ENCODE measurements at regions not wholly inside any gene's neighbourhood (a gene's known extent, or its start where the extent isn't known, plus 50 kb on each side); places are given as distances from the start of the nearest gene placed in this dataset.
"Not testable (repeated sequence)": the region's sequence is repeated elsewhere in the genome, so short reads cannot be mapped to it uniquely, and the experiment has no call there.

DNA sequence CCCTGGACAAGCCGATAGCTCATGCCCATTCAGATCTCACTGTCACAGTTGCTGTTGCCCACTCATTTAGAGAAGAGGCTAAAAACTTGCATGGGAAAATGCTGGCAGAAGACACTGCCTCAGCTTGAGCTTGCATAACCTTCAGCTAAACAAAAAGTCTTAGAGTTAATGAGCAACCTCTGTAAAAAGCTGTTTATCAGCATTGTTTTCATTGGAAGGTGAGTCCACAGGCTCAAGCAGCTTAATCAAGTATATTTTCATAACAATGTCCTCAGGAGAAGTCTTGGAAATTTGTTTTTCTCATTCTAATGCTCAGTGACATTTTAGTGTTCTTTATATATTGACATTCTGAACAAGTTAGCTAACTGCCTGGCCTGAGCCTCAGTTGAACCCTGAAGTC is 872.9 kb downstream of the TMTC2 start:
- DNase-seq (ENCODE audit: low spot score), result no peak

DNA sequence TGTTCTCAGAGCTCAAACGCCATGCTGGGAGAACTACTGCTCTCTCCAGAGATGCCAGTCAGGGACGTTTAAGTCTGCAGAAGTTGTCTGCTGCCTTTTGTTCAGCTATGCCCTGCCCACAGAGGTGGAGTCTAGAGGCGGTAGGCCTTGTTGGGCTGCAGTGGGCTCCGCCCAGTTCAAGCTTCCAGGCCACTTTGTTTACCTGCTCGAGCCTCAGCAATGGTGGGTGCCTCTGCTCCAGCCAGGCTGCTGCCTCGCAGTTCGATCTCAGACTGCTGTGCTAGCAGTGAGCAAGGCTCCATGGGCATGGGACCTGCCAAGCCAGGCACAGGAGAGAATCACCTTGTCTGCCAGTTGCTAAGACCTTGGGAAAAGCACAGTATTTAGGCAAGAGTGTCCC is 869.3 kb downstream of the TMTC2 start:
- not testable (repeated sequence) for DNase-seq (ENCODE audit: low spot score)

DNA sequence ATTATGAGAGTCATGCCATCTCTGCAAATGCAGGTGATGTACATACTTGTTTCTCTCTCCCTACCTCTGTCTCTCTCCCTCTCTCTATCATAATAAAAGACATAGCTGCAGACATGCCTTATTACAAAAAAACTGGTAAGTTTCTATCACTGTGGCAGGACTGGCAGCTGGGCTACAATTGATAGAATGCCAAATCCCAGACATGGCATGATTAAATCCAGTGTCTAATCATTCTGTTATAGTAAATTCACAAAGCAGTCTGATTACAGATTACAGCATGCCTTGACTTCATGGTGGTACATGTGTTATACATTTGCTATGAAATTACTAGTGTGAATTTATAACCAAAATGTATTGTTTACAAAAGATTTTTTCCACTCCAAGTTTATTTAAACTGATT is 854.7 kb downstream of the TMTC2 start:
- no peak for DNase-seq (ENCODE audit: low spot score)

DNA sequence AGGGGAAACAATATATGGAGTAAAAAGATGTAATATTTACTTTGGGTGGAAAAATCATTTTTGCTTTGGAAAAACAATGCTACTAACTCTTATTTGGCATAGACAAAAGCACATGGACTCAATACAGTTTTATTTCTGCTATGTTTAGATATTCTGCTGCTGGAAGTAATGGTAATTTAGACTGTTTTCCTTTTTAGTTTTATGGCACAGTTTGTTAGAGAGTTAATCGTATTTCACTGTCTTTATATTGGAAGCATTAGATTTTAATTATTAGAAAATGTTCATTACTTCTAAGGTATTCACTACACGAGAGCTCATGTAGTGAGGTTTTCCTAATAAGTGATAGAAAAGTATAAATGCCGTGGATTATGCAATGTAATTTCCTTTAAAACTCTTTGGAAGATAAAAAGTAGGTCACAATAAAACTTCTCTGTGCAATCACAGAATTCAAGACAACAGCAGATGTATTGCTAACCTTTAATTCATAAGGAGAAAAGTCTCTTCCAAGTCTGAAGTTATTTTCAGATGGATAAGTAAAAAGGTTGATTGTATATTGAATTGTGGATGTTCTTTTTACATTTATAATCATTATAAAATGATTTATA is 851.8 kb downstream of the TMTC2 start:
- no peak for DNase-seq (ENCODE audit: low spot score)

DNA sequence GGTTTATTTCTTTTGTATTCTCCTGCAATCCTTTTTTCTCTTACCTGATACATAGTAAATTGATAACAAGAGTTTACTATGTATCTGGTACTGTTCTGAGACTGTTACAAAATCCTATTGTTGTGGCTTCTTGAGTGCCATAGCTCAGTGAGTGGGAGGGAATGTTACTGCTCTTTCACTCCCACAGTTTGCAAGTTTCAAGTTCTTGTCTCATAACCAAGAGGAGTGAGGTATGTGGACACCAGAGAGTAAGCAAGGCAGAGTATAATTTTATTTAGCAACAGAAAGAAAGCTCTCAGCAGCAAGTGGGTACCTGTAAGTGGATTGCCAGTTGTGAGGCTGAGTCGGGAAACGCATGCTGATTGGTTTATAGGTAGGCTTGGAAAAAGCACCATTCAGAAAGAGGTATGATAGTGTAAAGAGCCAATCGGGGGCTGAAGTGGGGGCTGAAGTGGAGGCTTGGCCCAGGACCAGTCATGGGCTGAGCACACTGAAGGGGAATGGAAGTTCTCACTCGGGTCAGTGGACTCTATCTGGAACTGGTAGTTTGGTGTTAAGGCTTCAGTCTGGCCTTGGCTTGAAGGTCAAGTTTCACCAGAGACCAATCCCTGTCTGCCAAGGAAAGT is 850.8 kb downstream of the TMTC2 start:
- DNase-seq (ENCODE audit: low spot score), result no peak

DNA sequence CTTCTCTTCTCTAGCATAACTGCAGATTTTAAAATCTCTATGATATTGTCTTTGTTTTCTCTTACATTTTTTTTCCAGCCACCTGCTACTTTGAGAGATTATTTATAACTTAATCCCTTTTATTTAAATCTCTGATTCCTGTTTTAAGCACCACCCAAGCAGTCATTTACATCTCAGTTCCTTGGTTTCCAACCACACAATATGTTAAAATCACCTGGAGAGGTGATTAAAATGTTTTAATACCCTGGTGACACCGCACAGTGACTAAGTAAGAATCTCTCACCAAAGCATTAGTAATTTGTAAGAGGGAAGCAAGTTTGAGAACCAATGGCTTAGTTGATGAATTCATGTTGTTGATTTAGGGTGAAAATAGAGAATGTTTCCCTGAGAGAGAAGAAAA is 849.8 kb downstream of the TMTC2 start:
- DNase-seq (ENCODE audit: low spot score), result no peak

DNA sequence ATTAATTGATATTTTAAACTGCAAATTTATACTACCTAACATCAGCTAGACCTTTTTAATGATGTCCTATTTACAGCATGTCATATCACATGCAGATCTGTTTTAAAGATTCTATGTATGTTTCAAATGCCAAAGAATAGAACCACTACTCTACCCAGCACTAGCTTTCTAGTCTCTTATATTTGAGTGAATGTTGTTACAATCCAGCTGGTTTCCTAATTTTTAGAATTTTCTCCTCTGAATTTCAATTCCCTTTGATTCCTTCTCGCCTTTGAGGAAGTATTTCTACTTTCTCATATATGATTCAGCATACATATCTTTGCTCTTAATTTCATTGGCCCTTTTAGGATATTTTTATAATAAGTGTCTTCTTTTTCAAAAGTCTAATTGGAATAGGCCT is 841.9 kb downstream of the TMTC2 start:
- DNase-seq (ENCODE audit: low spot score), result no peak

DNA sequence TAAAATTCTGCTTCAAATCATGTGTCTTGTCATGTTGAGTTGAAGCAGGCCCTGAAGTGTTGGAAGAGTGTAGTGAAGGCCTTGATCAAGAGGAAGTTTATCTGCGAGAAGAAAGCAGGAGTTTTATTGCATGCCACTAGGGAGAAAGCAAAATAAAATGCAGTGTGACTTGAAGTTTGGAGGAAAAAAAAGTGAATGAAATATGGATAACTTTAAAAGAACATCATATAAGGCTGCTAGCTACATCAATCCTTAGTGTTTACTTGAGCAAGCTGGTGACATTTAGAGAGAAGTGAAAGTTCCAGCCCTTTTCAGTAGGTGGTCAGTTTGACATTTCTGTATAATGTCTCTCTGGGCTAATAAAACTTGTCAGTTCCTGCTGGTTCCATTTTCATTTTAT is 841.1 kb downstream of the TMTC2 start:
- DNase-seq (ENCODE audit: low spot score), result no peak

DNA sequence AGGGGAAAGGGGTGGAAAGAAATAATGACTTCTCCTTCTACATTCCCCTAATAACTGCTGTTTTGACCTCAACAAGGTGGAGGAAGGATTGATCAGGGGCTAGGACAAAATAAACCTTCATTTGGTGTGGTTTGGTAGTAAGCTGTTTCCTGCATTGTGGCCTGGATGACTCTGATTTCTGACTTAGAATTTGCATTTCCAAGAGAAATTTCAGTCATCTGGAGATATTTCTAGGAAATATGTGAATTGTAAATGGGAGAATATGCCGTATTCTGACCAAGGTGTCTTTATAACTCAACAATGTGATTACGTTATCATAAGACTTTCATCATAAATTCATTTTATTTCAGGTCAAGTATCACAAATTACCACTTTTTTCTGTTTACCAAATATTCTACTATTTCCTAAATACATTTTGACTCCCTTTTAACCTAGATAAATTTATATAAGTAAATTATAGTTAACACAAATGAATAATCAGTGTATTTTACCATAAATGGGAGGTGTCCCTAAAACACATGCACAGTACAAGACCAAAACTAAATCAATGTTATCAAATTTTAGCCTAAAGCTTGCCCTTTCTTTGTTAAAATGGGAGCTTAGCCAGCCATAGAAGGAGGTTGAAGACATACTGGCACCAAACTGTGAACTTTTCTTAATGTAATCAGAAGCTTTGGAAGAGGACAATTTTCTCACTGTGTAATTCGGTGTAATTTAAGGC is 828.8 kb downstream of the TMTC2 start:
- no peak for DNase-seq (ENCODE audit: low spot score)

DNA sequence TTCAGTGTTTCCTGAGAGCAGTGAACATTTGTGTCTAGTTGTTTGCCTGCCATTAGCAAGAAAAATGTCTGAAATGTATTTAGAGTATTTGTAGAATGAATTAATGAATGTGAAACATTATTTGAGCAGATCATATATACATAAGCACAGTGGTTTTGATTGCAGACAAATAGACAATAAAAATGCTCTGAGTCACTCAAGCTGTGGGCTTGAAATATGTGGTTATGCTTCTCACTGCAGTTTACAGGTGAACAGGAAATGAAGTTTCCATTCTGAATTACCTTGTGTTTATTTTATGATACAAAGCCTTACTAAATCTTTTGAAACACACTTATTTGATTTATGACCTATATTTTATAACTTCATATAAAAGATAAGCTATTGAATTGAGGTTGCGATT is 827.7 kb downstream of the TMTC2 start:
- DNase-seq (ENCODE audit: low spot score), result no peak

DNA sequence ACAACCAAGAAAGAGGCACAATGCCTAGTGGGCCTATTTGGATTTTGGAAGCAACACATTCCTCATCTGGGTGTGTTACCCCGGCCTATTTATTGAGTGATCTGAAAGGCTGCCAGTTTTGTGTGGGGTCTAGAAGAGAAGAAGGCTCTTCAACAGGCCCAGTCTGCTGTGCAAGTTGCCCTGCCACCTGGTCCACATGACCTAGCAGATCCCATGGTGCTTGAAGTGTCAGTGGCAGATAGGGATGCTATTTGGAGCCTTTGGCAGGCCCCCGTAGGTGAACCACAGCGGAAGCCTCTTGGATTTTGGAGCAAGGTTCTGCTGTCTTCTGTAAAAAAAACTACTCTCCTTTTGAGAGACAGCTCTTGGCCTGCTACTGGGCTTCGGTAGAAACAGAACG is 820.1 kb downstream of the TMTC2 start:
- no peak for DNase-seq (ENCODE audit: low spot score)

DNA sequence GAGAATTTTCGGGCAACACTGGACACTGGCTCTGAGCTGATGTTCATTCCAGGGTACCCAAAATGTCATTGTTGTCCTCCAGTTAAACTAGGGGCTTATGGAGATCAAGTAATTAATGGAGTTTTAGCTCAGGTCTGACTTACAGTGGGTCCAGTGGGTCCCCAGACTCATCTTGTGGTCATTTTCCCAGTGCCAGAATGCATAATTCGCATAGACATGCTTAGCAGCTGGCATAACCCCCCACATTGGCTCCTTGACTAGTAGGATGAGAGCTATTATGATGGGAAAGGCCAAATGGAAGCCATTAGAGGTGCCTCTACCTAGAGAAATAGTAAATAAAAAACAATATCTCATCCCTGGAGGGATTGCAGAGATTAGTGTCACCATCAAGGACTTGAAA is 818.9 kb downstream of the TMTC2 start:
- DNase-seq (ENCODE audit: low spot score), result no peak

DNA sequence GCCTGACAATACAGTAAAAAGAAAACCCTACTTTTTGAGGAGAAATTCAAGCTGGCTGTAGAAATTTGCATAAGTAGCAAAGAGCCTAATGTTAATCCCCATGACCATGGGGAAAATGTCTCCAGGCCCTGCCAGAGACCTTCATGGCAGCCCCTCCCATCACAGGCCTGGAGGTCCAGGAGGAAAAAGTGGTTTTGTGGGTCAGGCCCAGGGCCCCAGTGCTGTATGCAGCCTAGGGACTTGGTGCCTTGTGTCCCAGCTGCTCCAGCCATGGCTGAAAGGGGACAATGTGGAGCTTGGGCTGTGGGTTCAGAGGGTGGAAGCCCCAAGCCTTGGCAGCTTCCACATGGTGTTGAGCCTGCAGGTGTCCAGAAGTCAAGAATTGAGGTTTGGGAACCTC is 813.2 kb downstream of the TMTC2 start:
- not testable (repeated sequence) for DNase-seq (ENCODE audit: low spot score)

DNA sequence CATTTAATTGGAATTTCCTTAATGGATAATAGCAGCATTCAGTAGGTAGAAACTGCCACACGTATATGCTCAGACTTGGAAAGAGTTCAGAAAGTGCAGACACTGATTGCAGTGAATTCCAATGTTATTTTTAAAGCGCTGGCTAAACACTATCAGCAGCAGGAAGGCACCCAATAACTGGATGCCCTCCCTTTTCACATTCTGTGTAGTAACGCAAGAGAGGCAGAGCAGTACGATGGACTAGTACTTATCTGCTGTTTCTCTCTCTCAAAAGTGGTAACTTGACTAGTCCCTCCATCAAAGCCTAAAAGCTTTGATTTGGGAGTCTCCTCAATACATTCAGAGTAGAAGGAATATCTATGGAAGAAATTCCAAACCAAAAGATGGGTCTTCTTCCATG is 791.0 kb downstream of the TMTC2 start:
- DNase-seq (ENCODE audit: low spot score), result no peak

DNA sequence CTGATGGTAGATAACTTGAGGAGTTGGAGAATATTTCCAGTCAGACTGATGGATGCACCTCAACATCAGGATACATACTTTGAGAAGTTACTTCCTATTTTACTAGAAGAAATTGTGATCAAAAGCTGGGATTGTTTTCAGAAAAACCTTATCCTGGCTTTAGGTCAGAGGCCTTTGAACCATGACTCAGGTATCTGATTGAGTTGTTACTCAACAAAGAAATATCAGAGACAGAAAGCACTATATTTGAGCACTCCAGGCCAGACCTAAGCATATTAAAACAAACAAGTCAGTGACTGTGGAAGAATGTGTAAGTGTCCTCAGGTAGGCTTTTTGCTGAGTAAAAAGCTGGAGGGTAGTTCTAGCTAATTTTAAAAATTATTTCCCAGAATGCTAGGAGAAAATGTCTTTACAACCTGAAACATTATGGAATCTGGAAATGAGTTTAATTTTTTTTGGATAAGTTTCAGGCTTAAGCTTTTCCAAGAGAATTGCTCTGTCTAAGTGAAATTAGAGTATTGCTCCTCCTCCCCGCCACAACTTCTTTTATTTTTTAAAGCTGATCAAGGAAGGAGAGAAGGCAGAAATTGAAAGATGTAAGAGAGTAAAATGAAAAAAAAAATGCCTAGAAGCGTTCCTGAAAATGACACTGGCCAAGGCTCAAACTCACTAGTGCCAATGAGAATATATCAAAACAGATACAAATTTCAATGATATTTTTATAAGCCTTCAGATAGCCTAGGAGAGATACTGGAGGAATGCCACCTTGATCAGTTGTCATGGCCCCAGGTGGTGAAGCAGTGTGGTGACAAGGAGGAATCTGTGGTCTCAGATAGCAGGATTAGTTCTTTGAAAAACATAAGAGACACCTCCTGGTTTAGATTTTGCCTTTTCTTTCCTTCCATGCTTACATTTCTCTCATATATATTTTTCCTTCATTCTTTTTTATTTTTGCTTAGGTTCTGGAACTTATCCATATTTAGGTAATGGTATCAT is 790.3 kb downstream of the TMTC2 start:
- no peak for DNase-seq (ENCODE audit: low spot score)

DNA sequence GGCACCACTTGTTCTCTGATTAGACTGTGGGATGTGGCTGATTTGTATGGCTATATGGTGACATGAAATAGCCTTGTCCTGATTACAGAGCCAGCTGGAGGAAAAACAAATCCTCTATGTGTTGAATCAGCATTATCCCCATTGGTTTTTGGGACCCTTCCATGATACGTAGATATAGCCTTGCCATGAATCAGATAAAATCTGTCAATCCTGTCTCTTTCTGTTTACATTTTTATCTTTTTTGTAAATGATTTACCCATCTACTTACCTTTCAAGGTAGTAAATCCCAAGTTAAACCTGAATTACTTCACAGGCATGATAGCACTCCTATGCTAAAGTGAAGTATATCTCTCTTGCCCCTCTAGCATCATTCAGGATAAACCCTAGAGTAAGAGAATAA is 789.3 kb downstream of the TMTC2 start:
- no peak for DNase-seq (ENCODE audit: low spot score)

DNA sequence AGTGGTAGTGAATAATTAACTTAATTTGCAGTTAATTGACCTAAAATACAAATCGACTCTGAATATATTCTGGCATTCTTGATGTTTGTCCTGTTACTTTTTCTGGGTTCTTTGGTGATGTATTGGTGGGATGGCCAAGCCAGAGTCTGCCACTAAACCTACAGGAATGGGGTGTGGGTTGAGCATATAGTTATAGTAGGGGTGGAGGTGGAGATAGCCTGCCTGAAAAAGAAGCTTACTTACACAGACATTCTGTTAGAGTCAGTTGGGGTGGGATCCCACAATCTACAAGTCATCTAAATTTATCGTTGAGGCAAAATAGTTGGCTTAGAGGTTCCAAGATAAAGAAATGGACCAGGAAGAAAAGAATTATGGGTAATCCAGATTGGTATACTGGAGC is 787.7 kb downstream of the TMTC2 start:
- no peak for DNase-seq (ENCODE audit: low spot score)

DNA sequence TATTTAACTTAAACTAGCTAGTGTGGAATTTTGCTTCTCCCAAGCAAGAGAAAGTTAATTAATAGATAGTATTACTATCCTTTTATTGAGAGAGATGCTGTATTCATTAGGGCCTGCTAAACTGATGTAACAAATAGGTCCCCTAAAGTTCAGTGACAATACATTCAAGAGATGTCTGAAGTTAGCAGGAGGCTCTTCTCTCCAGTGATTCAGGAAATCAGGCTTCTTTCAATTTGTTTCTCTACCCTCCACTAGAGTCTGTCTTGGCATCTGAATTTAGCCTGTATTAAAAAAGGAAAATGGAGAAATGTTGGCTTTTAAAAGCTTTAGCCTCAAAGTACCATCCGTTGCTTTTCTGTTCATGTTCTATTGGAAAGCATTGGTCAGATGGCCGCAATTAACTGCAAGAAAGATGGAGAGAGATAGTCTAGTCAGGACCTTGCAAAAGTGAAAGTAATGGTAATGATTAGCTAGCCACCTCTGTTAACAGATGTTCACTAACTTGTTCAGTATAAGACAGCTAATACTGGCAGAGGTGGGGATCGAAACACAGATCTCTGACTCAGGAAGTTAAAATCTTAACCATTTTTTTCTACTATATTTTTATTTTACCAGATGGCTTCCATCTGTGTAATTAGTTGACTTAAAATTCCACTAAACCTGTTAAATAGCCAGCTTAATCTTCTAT is 786.8 kb downstream of the TMTC2 start:
- DNase-seq (ENCODE audit: low spot score), result no peak

DNA sequence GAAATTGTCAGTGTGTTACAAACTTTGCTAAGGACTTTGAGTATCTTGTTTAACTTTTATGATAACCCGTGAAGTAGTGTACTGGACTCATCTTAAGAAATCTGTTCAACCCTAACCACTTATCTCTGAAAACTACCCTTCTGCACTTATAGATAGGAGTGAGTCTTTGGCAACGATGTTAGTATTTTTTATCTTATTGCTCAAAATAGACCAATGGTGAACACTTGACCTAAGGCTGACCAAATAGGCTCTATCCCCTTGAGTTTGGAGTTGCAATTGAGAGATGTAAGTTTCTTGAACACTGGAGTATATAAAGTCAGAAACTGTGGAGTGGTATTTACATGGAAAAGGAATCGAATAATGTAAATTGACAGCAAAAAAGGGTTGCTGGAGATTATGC is 786.1 kb downstream of the TMTC2 start:
- DNase-seq (ENCODE audit: low spot score), result no peak

DNA sequence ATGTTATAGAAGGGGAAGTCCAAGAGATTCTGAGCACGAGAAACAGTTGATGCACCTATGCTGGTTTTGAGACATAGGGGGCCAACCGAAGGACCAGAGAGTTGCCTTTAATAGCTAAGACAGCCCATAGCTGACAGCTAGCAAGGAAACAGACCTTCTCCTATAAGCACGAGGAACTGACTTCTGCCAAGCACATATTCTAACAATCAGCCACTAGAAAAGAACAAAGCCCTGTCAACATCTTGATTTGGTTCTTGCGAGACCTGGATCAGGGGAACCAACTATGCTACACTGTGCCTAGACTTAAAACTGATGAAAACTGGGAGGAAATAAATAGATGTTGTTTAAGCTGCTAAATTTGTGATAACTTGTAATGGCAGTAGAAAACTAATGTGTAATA is 785.6 kb downstream of the TMTC2 start:
- DNase-seq (ENCODE audit: low spot score), result no peak

DNA sequence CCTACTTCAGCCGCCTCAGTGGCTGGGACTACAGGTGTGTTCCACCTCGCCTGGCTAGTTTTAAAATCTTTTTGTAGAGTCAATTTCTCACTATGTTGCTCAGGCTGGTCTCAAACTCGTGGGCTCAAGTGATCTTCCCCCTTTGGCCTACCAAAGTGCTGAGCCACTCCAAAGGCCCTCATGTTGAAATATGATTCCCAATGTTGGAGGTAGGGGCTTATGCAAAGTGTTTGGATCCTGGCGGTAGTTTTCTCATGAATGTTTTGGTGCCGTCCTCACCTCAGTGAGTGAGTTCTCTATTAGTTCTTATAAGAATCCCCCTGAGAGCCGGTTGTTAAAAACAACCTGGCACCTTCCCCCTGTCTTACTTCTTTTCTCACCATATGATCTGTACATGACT is 784.6 kb downstream of the TMTC2 start:
- DNase-seq (ENCODE audit: low spot score), result no peak

DNA sequence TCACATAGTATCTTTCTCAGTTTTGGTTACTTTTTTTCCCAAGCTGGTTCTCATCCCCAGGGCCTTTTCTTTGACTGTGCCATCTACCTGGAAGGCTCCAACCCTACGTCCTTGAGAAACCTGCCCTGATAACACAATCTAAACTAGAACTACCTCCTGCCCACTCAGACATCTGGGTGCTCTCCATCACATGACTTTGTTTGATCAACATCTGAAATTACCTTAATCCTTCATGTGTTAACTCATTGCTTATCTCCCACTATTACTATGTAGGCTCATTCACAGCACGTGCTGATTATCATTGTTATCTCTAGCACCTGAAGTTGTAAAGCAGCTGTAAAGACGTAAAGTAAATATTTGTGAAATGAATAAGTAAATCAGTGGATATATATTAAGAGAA is 784.0 kb downstream of the TMTC2 start:
- no peak for DNase-seq (ENCODE audit: low spot score)
